GM12878 (cell line): ENCODE measurements at regions not wholly inside any gene's neighbourhood (a gene's known extent, or its start where the extent isn't known, plus 50 kb on each side); places are given as distances from the start of the nearest gene placed in this dataset.

Experiments used
- CBX3 ChIP-seq: fragments of 200-600 bp; sonication (generic); IDR thresholded peaks from 2 replicates; pipeline ENCODE4 v1.6.1; 2016; ENCODE audit warnings: low read depth, borderline replicate concordance
- CEBPB ChIP-seq, 2 experiments: fragments of 150-350 bp in 1 of 2; IDR thresholded peaks; 2 replicates each; pipeline ENCODE4 v1.6.1; 2012 to 2014; ENCODE audit warnings: low read depth in 2 of 2, low read length in 2 of 2, borderline replicate concordance in 1 of 2, inconsistent platforms in 1 of 2
- CTCF ChIP-seq, 3 experiments: IDR thresholded peaks in 2 of 3; conservative IDR thresholded peaks in 1 of 3; 2 replicates each; pipeline ENCODE4 v1.5.1; 2011; ENCODE audit warnings: low read depth in 3 of 3, low read length in 3 of 3, mild to moderate bottlenecking in 3 of 3, control low read depth in 2 of 3, moderate library complexity in 2 of 3, inconsistent platforms in 1 of 3, mixed read lengths in 1 of 3; ENCODE audit not compliant: control insufficient read depth in 2 of 3, insufficient read depth in 1 of 3; ENCODE audit errors: extremely low read depth in 1 of 3
- EP300 ChIP-seq, 2 experiments: fragments of 150-350 bp in 1 of 2; IDR thresholded peaks; 2 replicates each; pipeline ENCODE4 v1.6.1; 2011 to 2012; ENCODE audit warnings: low read depth in 2 of 2, low read length in 2 of 2, borderline replicate concordance in 1 of 2, improper control_type of control experiment in 1 of 2, inconsistent platforms in 1 of 2; ENCODE audit not compliant: control insufficient read depth in 1 of 2
- ESRRA ChIP-seq: IDR thresholded peaks from 2 replicates; pipeline ENCODE4 v1.6.1; 2012; ENCODE audit warnings: mild to moderate bottlenecking, low read length, improper control_type of control experiment
- EZH2 ChIP-seq: IDR thresholded peaks from 2 replicates; pipeline ENCODE4 v1.6.1; 2012; ENCODE audit warnings: low read depth, mild to moderate bottlenecking, control low read depth, inconsistent platforms, low read length, borderline replicate concordance; ENCODE audit not compliant: control insufficient read depth
- JUND ChIP-seq: IDR thresholded peaks from 2 replicates; pipeline ENCODE4 v1.6.1; 2012; ENCODE audit warnings: low read depth, mild to moderate bottlenecking, low read length, improper control_type of control experiment, moderate library complexity
- RUNX3 ChIP-seq: IDR thresholded peaks from 2 replicates; pipeline ENCODE4 v1.6.1; 2012; ENCODE audit warnings: low read length, inconsistent platforms
- TCF7 ChIP-seq: IDR thresholded peaks from 2 replicates; pipeline ENCODE4 v1.6.1; 2014; ENCODE audit warnings: antibody characterized with exemption, borderline replicate concordance

- no peak for TF ChIP-seq CTCF (IDR thresholded peaks at IDR 0.05 in 2 of 3, conservative IDR thresholded peaks at IDR 0.05 in 1 of 3; ENCODE audit: control insufficient read depth in 2 of 3, extremely low read depth in 1 of 3, insufficient read depth in 1 of 3, low read depth in 3 of 3, low read length in 3 of 3)
- TF ChIP-seq JUND: no peak
- no peak for TF ChIP-seq CBX3
- TF ChIP-seq TCF7: no peak
- no peak for TF ChIP-seq EP300 (IDR thresholded peaks at IDR 0.05; ENCODE audit: borderline replicate concordance in 1 of 2, control insufficient read depth in 1 of 2, low read depth in 2 of 2, low read length in 2 of 2)
- no peak for TF ChIP-seq RUNX3
- no peak for TF ChIP-seq EZH2
- no peak for TF ChIP-seq CEBPB (IDR thresholded peaks at IDR 0.05; ENCODE audit: borderline replicate concordance in 1 of 2, low read depth in 2 of 2, low read length in 2 of 2)
- TF ChIP-seq ESRRA: no peak
These were observed 508.6 kb upstream of the FAM174A start for GRCh38 chr5:100026606-100027005.
